DMS114 treated with DMSO at 0.1 percent for 48 hours (cell line): ENCODE measurements at regions not wholly inside any gene's neighbourhood (a gene's known extent, or its start where the extent isn't known, plus 50 kb on each side); places are given as distances from the start of the nearest gene placed in this dataset.

Source experiments
- DNase-seq: peaks from one replicate; lab custom pipeline; 2025; ENCODE audit not compliant: unreplicated experiment; lab: John Stamatoyannopoulos, UW

DNA sequence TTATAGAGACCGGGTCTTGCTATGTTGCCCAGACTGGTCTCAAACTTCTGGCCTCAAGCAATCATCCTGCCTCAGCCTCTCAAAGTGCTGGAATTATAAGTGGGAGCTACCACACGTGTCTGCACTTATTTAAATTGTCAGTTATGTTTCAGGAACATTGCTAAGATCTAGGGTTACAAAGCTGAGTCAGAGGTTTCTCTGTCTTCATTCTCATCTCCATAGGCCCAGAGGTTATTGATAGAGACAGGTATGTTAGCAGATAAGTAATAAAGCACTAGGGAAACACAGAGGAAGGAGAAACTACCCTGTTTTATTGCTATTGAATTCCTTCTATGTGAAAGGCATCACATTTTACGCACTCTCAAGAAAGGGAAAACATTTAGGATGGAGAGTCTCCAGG, 214.1 kb downstream of the REEP3 start:
- no peak for DNase-seq

DNA sequence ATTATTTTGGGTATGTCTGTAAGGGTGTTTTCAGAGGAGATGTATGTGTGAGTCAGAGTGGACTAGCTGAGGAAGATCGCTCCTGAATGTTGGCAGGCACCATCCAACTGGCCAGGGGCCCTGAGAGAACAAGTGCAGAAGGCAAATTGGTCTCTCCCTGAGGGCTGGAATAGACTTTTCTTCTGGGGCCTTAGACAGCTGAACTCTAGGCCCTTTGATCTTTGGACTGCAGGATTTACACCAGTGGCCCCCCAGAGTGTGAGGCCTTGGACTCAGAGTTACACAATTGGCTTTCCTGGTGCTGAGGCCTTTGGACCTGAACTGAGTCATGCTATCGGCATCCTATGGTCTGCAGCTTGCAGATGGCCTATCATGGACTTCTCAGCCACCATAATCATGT, 217.2 kb downstream of the REEP3 start:
- DNase-seq: no peak

DNA sequence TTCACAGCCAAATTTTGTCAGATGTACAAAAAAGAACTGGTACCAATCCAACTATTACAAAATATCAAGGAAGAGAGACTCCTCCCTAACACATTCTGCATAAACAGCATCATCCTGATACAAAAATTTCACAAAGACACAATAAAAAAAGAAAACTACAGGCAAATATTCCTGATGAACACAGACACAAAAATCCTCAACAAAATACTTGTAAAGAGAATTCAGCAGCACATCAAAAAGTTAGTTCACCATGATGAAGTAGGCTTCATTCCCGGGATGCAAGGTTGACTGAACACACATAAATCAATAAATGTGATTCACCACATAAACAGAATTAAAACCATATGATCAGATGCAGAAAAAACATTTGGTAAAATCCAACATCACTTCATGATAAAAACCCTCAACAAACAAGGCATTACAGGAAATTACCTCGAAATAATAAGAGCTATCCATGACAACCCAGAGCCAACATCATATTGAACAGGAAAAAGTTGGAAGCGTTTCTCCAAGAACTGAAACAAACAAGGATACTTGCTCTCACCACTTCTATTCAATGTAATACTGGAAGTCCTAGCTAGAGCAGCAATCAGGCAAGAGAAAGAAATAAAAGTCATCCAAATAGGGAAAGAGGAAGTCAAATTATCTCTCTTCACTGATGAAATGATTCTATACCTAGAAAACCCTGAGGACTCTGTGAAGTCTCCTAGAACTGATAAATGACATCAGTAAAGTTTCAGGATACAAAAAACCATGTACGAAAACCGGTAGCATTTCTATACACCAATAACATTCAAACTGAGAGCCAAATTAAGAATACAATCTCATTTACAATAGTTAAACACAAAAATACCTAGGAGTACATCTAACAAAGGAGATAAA, 223.1 kb downstream of the REEP3 start:
- DNase-seq: no peak

DNA sequence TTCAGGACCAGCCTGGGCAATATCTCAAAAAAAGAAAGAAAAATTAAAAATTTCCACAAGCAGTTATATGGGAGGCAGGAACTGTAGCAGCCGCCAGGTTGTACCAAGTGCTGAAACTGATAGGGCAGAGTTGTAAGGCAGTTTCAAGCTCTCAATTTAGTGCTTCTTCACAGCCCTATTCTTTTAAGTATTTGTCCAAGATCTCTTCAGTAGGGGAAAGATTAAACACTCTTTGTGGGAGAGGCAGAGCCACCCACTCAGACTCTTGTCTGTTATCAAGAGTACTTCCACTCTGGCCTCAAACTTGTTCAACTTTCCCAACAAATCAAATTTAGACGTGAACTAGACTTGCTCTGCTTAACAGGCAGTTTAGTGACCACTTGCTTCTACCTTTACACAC, 228.7 kb downstream of the REEP3 start:
- no peak for DNase-seq

DNA sequence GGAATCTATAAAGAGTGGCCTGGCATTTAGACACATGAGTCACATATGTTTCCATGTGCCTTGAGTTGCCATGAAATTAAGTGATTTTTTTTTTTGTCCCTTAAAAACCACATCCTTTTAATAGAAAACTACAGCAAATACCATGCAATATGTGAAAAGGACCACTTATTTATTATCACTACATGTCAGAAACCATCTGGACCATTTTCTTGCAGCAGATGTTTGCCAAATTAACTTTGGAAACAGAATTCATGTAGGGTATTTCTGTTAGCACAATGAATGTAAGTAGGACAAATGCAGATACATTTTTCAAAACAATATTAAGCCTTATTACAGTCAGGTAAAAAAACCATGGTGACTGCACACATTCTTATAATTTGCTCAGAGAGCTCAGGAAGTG, 230.6 kb downstream of the REEP3 start:
- DNase-seq: no peak

DNA sequence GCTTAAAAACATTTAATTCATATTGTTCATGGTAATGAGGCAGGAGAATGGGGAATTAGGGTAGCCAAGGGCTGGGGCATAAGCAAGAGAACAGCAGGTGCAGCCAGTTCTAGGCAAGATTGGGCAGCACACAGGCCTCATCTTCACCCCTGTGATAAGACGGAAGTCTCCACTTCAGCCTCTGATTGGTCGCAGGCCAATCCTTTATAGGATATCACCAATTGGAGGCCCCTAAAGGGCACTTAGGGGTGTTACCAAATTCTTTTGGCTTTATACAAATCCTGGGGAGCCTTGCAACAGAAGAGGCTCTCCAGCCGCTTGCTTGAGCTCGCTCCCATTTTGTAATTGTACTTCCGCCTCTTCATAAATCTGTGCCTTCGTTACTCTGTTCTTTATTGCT, 231.1 kb downstream of the REEP3 start:
- DNase-seq: no peak

DNA sequence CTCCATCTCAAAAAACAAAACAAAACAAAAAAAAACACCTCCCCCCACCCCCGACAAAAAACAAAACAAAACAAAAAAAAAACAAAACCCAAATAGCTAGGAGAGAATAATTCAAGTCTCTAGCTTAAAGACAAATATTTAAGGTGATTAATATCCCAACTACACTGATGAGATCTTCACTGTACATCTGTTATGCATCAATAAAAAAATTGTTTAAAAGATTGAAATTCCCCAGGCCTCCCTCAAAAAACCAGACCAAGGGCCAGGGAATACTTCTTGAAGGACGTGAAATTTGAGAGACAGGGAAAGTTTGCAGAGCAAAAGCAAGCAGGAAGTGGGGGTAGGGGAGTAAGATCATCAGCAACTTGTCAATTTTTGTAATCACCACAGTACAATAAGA, 232.6 kb downstream of the REEP3 start:
- no peak for DNase-seq

DNA sequence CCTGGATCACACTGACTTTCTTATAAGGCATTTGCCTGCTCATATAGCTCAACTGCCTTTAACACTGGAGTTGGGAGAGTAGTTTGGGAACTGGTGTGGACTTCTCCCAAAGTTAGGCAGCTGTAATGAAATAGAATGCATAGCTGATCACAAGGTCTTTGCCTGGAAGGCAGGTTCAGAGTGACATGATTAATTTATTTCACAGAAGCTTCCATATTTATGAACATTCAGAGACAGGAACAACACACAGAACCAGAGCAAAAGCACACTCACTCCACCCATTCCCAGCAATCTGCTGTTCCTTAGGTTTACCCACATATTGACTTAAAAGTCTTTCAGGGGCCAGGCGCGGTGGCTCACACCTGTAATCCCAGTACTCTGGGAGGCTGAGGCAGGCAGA, 234.2 kb downstream of the REEP3 start:
- DNase-seq: no peak

DNA sequence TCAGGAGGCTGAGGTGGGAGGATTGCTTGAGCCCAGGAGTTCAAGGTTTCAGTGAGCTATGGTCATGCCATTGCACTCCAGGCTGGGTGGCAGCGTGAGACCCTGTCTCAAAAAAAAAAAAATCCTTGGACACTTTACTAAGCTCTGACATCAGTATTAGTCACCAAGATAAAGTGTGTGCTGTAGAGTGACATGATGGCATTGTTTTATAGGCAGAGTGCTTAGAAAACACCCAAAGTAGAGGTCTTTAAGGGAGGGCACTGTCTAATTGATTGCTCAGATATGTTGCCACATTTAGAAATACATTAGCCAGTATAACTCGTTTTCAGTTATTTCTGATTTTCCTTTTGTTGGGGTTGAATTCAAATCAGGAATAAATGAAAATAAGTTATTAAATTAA, 235.9 kb downstream of the REEP3 start:
- DNase-seq: no peak

DNA sequence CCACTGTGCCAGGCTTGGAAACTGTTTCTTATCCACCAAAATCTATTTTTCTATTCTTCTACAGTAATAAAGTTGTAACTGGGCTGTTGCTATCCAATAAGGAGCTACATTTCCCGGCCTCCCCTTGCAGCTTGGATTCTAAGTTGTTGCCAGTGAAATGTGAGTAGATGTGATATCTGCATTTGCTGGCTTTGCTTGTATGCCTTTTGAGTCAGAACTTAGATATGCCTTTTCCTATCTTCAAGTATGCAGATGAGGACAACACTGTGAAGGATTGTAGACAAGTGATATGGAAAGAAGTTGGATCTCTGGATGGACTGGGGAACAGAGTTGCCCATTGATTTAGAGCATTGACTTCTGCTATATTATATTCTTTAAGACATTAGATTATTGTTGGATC, 236.9 kb downstream of the REEP3 start:
- no peak for DNase-seq

DNA sequence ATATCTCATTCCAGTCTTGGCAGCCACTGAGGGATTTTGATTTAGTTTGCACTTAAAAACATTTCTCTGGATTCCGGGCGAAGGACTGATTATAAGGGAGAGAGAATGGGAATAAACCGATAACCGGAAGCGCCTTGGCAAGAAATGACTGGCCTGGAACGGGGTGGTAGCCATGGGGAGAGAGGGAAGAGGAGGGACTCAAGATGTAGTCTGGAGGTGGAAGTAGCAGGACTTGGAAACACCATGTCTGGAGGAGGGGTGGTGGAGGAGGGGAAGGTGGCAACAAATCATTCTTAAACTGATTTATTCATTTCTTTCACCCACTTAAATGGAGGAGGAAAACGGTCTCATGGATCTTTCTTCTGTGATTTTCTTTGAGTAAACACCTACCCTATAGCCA, 238.1 kb downstream of the REEP3 start:
- DNase-seq: no peak

DNA sequence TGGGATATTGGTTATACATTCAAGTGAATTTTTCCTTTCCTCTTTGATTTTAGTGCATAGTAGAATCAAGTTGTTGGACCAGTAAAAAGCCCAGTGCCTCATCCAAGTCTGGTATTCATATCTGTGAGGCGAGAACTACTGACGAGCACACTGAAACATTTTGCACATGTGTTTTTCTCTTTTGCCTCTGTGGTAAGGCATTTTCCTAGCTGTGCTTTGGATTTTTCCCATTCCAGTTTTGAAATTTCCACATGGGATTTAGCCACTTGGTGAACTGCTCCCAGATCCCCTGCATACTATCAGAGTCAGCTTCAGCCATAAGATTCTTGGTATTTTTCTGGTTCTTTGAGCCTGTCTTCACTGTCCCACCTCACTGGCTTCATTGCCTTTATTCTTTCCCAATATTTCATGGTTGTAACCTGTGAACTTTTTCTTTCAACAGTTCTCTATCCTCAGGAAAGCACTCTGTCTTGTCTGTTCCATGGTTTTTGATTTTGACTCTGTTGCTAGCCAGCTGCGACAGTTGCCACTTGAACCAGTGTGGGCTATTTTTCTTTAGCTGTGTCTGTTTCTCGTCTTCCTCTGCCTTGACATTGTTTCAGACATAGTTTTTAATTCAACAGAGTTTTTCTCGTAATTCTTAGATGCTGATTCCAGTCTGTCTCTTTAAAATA, 239.0 kb downstream of the REEP3 start:
- DNase-seq: no peak

DNA sequence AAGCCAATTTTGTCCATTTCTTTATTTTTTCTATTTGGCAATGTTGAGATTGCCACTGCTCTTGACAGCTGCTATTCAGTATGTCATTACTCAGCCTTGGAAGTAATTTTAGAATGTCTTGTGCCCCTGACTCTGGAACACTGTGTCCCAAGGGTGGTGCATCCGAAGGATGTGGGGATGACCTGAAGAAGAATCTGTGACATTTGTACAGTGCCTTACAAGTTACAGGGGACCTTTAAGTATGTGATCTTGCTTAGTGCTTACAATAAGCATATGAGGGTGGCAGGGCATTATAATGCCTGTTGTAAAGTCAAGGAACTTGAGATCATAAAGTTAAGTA, 239.5 kb downstream of the REEP3 start:
- no peak for DNase-seq

DNA sequence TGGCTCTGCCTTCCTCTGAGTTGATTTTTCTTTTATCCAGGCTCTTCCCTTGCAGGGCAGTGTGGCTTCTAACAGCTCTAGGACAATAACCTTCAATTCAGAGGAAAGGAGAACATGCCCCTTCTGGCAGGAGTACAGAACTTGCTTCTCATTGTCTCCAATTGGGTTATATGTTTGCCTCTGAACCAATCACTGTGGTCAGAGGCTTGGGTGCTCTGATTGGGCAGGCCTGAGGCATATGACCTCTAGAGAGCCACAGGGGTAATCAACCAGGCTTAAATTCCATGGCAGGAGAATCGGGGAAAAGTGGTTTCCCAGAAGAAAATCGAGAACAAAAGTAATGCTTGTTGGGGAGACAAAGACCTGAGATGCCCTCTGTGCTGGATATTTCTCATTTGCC, 240.0 kb downstream of the REEP3 start:
- DNase-seq: no peak

DNA sequence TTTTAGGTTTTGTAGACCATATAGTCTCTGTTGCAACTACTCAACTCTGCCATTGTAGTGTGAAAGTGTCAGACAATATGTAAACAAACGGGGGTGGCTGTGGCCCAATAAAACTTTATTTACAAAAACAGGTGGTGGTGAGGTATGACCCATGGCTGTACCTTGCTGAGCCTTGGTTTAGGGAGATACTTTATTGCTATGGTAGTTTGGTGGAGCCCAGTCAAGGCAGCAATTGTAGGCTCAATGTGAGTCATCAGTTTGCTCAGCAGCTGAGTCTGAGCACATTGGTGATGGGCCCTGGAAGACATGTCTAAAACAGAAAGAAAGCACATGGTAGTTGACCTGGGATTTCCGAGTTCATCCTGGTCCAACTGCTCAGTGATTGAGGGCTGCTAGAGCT, 242.5 kb downstream of the REEP3 start:
- no peak for DNase-seq

DNA sequence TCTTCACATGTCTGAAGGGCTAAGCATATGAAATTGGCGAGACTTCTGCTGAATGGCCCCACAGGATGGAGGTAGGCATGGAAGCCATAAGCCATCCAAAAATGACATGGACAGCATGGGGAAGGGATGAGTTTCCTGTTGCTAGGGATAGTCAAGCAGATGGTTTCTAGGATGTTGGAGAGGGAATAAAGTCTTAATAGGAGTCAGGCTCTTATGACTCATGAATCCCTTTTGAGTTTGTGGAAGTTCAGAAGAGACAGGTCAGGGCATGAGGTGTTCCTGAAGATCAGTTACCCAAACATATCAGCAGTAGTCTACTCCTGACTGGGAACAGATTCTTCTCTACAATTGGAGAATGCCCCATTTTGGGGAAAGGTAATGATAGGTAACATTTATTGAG, 243.9 kb downstream of the REEP3 start:
- DNase-seq: no peak

DNA sequence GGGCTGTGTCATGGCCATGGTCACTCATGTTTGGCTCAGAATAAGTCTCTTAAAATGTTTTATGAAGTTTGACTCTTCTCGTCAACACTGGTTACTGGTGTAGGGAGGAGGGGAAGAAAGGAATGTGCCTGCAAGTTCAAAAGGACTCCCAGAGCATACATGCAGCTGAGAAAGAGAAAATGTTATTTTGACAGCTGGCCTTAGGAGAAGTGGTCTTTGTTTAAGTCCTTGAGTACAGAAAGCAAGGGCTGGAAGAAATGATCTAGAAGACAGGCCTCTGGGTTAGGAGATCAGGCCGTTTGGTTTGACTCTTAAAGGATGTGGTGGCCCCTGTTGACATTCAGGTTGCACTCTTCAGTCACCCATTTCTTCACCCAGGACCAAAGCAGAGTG, 245.5 kb downstream of the REEP3 start:
- no peak for DNase-seq

DNA sequence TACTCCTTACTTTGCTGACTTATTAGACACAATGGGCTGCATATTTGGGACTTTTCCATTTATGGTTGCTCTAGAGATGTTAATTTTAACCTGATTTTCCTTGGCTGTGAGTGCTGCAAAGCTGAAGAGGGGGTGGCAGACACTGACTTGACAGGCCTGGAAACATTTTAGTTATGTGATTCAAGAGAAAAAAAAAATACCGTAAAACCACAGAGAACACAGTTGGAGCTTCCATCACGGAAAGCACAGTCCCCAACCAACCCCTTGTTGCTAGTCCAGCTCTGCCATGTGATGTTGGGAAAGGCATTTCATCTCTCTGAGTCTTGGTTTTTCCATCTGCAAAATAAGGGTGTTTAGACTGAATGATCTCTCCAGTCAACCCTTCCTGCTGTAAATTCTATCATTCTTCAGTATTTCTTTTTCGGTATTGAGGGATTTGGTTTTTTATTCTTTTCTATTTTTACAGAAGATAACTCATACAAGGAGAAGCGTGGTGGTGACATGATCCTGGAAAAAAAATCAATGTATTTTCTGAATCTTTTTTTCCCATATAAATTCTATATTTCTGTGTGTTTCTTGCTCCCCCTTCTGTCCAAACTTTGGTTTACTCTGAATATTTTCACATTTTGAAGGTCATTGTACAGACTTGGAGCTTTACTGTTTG, 246.1 kb downstream of the REEP3 start:
- DNase-seq: peak; percentile 38

DNA sequence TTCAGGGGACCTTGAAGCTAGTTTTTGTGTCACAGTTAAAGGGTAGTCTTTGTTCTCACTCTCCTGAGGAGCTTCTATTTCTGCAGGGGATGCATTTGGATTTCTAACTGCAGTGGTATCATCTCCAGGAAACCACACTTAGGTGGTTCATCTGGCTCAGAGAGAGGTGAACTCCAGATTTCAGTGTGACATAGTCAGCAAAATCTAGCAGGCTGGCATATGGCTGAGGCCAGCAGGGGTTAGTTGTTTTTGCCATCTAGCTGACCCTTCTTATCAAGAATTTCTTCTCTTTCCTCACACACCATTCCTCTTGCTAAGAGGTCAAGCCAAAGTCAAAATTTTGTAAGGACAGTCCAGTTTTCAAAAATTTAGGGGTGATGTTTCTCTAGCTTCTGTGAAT, 248.2 kb downstream of the REEP3 start:
- no peak for DNase-seq

DNA sequence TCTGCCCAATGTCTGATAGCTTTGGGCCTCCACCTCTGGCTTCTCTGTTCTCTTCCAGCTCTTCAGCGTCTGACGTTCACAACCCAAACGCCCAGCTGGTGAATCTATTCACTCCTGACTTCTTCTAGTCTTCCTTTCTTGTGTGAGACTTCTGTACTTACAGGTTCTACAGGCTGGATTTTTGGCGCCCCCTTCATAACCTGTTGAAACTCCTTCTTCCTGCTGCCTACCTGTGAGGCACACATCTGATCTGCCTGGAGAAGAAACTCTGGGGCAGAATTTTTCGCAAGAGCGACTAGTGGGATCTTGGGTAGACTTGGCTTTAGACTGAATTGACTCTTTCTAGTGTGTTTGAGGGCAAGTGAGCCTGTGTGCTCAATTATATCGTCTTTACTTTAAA, 249.3 kb downstream of the REEP3 start:
- no peak for DNase-seq

DNA sequence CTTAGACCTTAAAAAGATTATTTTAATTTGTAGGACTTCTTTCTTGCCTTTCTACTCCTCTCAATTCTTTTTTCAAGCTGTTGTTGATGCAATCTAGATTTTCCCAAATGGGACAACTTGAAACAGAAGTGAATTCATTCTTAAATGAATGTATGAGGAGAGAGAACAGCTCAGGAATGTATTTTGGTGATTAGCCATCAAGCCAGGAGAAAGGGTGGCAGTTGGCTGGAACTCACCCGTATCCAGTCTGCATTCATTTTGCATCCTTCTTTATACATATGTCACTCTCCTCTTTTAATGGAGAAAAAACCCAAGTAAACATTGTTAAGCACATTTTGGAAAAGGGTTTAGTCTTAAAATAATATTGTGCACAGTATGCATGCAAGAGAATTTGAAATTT, 251.3 kb downstream of the REEP3 start:
- no peak for DNase-seq

DNA sequence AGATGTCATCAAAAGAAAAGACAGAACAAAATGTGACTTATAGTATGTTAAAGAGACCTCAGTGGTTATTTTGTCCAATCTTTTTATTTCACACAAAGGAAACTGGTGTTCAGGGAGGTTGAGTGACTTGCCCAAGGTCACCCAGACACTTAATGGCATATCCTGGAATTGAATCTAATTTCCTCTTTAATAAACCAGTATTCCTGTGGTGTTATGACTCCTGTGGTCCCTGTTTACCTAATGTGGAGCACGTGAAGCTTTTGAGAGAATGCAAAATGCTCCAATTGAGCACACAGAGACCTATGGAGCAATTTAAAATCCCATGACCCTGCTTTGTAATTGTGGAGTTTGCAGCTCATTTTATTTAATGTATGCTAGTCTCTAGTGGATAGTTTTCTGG, 251.9 kb downstream of the REEP3 start:
- no peak for DNase-seq
